OCI-LY1 (cell line): ENCODE measurements at regions not wholly inside any gene's neighbourhood (a gene's known extent, or its start where the extent isn't known, plus 50 kb on each side); places are given as distances from the start of the nearest gene placed in this dataset.

Experiments
- EZH2 ChIP-seq: fragments of 200-600 bp; sonication (generic), shearing (Covaris generic); IDR thresholded peaks from 2 replicates; pipeline ENCODE4 v1.8.0; 2017; ENCODE audit warnings: borderline replicate concordance, mixed run types, mild to moderate bottlenecking, antibody characterized with exemption, low read length, moderate library complexity, mixed read lengths
- TF ChIP-seq, protein P1 (sequence below): fragments of 200-600 bp; sonication (generic), shearing (Covaris generic); IDR thresholded peaks from 2 replicates; pipeline ENCODE4 v1.5.1; 2017; ENCODE audit warnings: mild to moderate bottlenecking, antibody characterized with exemption, low read length, moderate library complexity, mixed read lengths

DNA sequence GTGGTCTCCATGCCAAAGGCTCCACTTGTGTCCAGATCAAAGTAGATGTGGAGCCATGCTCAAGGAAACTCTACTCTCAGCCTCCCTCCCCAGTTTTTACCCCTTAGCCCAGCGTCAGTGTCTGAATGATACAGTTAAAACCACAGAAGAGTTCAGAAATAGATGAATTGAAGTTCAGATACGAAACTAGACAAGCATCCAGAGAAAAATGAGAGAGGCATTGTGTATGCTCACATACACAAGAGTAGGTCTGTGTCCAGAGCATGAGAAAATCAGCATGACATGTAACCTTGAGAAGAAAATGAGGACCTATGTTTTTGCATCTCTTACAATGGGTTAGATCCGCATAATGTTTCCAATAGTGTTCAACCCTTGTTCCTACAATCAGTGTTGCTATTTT lies 612.8 kb upstream of the PKDCC start:
- TF ChIP-seq, protein P1, sequence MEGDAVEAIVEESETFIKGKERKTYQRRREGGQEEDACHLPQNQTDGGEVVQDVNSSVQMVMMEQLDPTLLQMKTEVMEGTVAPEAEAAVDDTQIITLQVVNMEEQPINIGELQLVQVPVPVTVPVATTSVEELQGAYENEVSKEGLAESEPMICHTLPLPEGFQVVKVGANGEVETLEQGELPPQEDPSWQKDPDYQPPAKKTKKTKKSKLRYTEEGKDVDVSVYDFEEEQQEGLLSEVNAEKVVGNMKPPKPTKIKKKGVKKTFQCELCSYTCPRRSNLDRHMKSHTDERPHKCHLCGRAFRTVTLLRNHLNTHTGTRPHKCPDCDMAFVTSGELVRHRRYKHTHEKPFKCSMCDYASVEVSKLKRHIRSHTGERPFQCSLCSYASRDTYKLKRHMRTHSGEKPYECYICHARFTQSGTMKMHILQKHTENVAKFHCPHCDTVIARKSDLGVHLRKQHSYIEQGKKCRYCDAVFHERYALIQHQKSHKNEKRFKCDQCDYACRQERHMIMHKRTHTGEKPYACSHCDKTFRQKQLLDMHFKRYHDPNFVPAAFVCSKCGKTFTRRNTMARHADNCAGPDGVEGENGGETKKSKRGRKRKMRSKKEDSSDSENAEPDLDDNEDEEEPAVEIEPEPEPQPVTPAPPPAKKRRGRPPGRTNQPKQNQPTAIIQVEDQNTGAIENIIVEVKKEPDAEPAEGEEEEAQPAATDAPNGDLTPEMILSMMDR: no peak
- TF ChIP-seq EZH2: no peak
